ENCODE measurements at regions not wholly inside any gene's neighbourhood (a gene's known extent, or its start where the extent isn't known, plus 50 kb on each side); places are given as distances from the start of the nearest gene placed in this dataset.
A peak's percentile ranks its signal among the peaks of the same experiment; 100 is the strongest.

- TF ChIP-seq ETS1 (IDR thresholded peaks at IDR 0.05) (no peak), POLR2AphosphoS5 (IDR thresholded peaks at IDR 0.05; ENCODE audit: low read depth) (no peak)
Observed at GRCh38 chr2:156709091-156709490, 272.9 kb downstream of the GPD2 start (continued).

GRCh38 chr2:156719036-156719435, 282.9 kb downstream of the GPD2 start:
- Histone ChIP-seq H3K4me3 (no peak overlapping the region), H2AFZ (no peak overlapping the region)

More at GRCh38 chr2:156719036-156719435, 282.9 kb downstream of the GPD2 start:
- Mint-ChIP-seq H3K9me3 (peaks cover 31% of the 10 kb centered on the region), H3K27ac (no peak overlapping the region), H3K4me3 (no peak overlapping the region), H3K4me1 (peaks cover 8% of the 10 kb centered on the region), H3K27me3 (ENCODE audit: insufficient read depth, low read depth, poor library complexity) (no peaks in the 10 kb centered on the region), H3K36me3 (ENCODE audit: low read depth) (peaks cover 34% of the 10 kb centered on the region)
- Histone ChIP-seq H3K27me3 (ENCODE audit: insufficient read depth) (no peaks in the 10 kb centered on the region), H3K9me2 (ENCODE audit: insufficient read depth) (peaks cover 20% of the 10 kb centered on the region), H3K4me1 (ENCODE audit: insufficient read depth) (peaks cover 15% of the 10 kb centered on the region), H3F3A (replicated peaks; ENCODE audit: low read depth) (no peaks in the 10 kb centered on the region), H3K27ac (ENCODE audit: low read depth) (peak overlapping the region; percentile 83; the same call in 1 of the 2 replicates), H3K36me3 (ENCODE audit: insufficient read depth) (peaks cover 19% of the 10 kb centered on the region), H3K4me2 (no peak overlapping the region), H4K20me1 (replicated peaks; ENCODE audit: insufficient read depth) (no peaks in the 10 kb centered on the region), H3K79me2 (replicated peaks; ENCODE audit: insufficient read depth) (no peaks in the 10 kb centered on the region)
- ATAC-seq (no peak), DNase-seq (ENCODE audit: low spot score) (no peak)
- no peak for TF ChIP-seq ZNF462 (CRISPR knock-in tag; IDR thresholded peaks at IDR 0.05)
- no peak for TF ChIP-seq ETS1 (IDR thresholded peaks at IDR 0.05)
